ENCODE measurements at regions not wholly inside any gene's neighbourhood (a gene's known extent, or its start where the extent isn't known, plus 50 kb on each side); places are given as distances from the start of the nearest gene placed in this dataset.
"Not testable (repeated sequence)": the region's sequence is repeated elsewhere in the genome, so short reads cannot be mapped to it uniquely, and the experiment has no call there.

GRCh38 chr6:156685823-156686222, 91.4 kb upstream of the ARID1B start:
- WGBS, result 11% methylated on average over 4 of the region's 4 CpGs
- no peaks in the 10 kb centered on the region for H3K9me3 ChIP-seq
- DNase-seq (ENCODE audit: low spot score in 2 of 2), result no peak
- H3K27me3 ChIP-seq, result no peaks in the 10 kb centered on the region
- peak overlapping the region; percentile 99 for H3K27ac ChIP-seq
- peaks cover 19% of the 10 kb centered on the region for H3K4me1 ChIP-seq
- H3K36me3 ChIP-seq, result no peaks in the 10 kb centered on the region
- TF ChIP-seq EP300 (IDR thresholded peaks at IDR 0.05) (no peak), POLR2AphosphoS5 (IDR thresholded peaks at IDR 0.05) (no peak), CTCF (IDR thresholded peaks at IDR 0.05) (no peak), POLR2A (IDR thresholded peaks at IDR 0.05) (no peak)
- H3K4me3 ChIP-seq, result peak overlapping the region; percentile 74

DNA sequence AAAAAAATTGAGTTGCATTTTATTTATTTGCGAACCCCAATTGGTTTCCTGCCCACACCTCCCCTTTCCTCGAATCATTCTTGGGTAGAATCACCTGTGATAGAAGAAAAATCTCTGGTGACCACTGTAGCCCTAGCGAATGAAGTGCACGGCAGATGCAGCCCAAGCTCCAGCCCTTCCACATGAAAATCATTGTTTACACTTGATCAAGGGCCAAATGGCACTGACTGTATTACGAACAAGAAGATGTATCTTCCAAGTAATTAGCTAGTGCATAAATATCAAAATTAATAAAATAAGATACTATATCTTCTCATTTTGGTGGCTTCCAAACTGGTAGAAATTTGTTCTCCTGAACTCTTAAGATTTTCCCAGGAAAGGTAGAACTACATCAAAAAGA, 93.4 kb upstream of the ARID1B start:
- 77% methylated on average over 5 of the region's 5 CpGs for WGBS
- Histone ChIP-seq H3K27me3 (no peaks in the 10 kb centered on the region), H3K36me3 (no peaks in the 10 kb centered on the region), H3K4me1 (peaks cover 19% of the 10 kb centered on the region), H3K4me3 (no peak overlapping the region), H3K9me3 (no peaks in the 10 kb centered on the region), H3K27ac (no peak overlapping the region)
- TF ChIP-seq POLR2A (IDR thresholded peaks at IDR 0.05) (no peak), CTCF (IDR thresholded peaks at IDR 0.05) (no peak), POLR2AphosphoS5 (IDR thresholded peaks at IDR 0.05) (no peak)
- DNase-seq (ENCODE audit: low spot score in 2 of 2), result no peak

- Histone ChIP-seq H3K27me3 (no peaks in the 10 kb centered on the region), H3K27ac (no peak overlapping the region), H3K4me1 (no peaks in the 10 kb centered on the region), H3K4me3 (no peak overlapping the region), H3K9me3 (peaks cover 4% of the 10 kb centered on the region), H3K36me3 (no peaks in the 10 kb centered on the region)
- DNase-seq (ENCODE audit: low spot score in 2 of 2), result no peak
- TF ChIP-seq CTCF (IDR thresholded peaks at IDR 0.05) (no peak), POLR2A (IDR thresholded peaks at IDR 0.05) (no peak), EP300 (IDR thresholded peaks at IDR 0.05) (no peak), POLR2AphosphoS5 (IDR thresholded peaks at IDR 0.05) (no peak)
- WGBS, result 88% methylated on average over 2 of the region's 2 CpGs
Observed at GRCh38 chr6:156676721-156677120, 100.5 kb upstream of the ARID1B start.

DNA sequence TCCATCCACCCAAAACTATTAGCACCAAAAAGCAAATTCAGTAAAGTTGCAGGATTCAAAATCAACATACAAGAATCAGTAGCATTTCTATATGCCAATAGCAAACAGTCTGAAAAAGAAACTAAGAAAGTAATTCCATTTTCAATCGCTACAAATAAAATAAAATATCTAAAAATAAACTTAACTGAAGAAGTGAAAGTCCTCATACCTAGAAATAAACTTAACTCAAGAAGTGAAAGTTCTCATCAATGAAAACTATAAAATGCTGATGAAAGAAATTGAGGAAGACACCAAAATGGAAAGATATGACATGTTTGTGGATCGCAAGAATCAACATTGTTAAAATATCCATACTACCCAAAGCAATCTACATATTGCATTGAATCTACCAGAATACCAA, 103.0 kb upstream of the ARID1B start:
- 91% methylated on average over 2 of the region's 2 CpGs for WGBS
- Histone ChIP-seq H3K27me3 (no peaks in the 10 kb centered on the region), H3K9me3 (peaks cover 4% of the 10 kb centered on the region), H3K4me1 (no peaks in the 10 kb centered on the region), H3K36me3 (no peaks in the 10 kb centered on the region), H3K4me3 (no peak overlapping the region), H3K27ac (no peak overlapping the region)
- no peak for TF ChIP-seq EP300 (IDR thresholded peaks at IDR 0.05)
- no peak for TF ChIP-seq CTCF (IDR thresholded peaks at IDR 0.05)
- no peak for TF ChIP-seq POLR2A (IDR thresholded peaks at IDR 0.05)
- TF ChIP-seq POLR2AphosphoS5 (IDR thresholded peaks at IDR 0.05), result no peak
- DNase-seq (ENCODE audit: low spot score in 2 of 2), result no peak

DNA sequence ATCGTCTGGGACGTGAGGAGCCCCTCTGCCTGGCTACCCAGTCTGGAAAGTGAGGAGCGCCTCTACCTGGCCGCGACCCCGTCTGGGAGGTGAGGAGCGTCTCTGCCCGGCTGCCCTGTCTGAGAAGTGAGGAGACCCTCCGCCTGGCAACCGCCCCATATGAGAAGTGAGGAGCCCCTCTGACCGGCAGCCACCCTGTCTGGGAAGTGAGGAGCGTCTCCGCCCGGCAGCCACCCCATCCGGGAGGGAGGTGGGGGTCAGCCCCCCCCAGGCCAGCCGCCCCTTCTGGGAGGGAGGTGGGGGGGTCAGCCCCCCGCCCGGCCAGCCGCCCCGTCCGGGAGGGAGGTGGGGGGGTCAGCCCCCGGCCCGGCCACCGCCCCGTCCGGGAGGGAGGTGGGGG, 107.1 kb upstream of the ARID1B start:
- not testable (repeated sequence) for H3K4me1 ChIP-seq; H3K27me3 ChIP-seq; H3K4me3 ChIP-seq; H3K9me3 ChIP-seq; DNase-seq (ENCODE audit: low spot score in 2 of 2); H3K36me3 ChIP-seq; H3K27ac ChIP-seq
- no CpG with 5 or more reads among the region's 26 CpGs for WGBS

DNA sequence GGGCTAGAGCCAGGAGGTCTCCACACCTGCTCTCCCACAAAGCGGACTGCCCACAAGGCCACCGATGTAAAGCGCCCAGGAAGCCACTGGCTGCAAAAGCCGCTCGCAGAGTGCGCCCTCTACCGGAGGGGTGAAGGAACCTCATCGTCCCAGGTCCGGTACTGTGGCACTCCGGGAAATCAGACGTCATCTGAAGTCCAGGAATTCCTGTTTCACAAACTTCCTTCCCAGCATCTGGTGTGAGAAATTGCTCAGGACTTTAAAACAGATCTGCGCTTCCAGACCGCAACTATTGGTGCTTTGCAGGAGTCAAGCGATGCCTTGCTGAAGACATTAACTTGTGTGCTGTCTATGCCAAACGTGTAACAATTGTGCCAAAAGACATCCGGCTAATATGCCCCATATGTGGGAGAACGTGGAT, 115.1 kb upstream of the ARID1B start:
- Histone ChIP-seq H3K27me3 (no peaks in the 10 kb centered on the region), H3K9me3 (no peaks in the 10 kb centered on the region), H3K4me3 (no peak overlapping the region), H3K27ac (no peak overlapping the region), H3K4me1 (peaks cover 7% of the 10 kb centered on the region), H3K36me3 (no peaks in the 10 kb centered on the region)
- WGBS, result 60% methylated on average over 17 of the region's 17 CpGs
- no peak for DNase-seq (ENCODE audit: low spot score in 2 of 2)
- TF ChIP-seq POLR2AphosphoS5 (IDR thresholded peaks at IDR 0.05) (no peak), CTCF (IDR thresholded peaks at IDR 0.05) (peak; percentile 12 to 26)

All from suprapubic skin (tissue), 4 donors.